Iris pigment epithelial cell (primary cell): ENCODE measurements at regions not wholly inside any gene's neighbourhood (a gene's known extent, or its start where the extent isn't known, plus 50 kb on each side); places are given as distances from the start of the nearest gene placed in this dataset.

Source experiments
- DNase-seq: peaks from one replicate; pipeline ENCODE4 v3.0.0-alpha.2; 2011; ENCODE audit warnings: low read depth

GRCh38 chr20:6492271-6493055 lies 275.0 kb upstream of the BMP2 start:
- DNase-seq, result peak; percentile 64

GRCh38 chr20:6490849-6491248 lies 276.6 kb upstream of the BMP2 start:
- no peak for DNase-seq

GRCh38 chr20:6489361-6490171 lies 277.9 kb upstream of the BMP2 start:
- no peak for DNase-seq

GRCh38 chr20:6485351-6485750 lies 282.1 kb upstream of the BMP2 start:
- DNase-seq, result no peak

GRCh38 chr20:6483727-6484126 lies 283.8 kb upstream of the BMP2 start:
- DNase-seq, result no peak

- no peak for DNase-seq
These were observed 285.0 kb upstream of the BMP2 start for GRCh38 chr20:6482486-6482885.

- no peak for DNase-seq
These were observed 286.9 kb upstream of the BMP2 start for GRCh38 chr20:6480328-6481200.

- peak; percentile 86 for DNase-seq
These were observed 294.3 kb upstream of the BMP2 start for GRCh38 chr20:6473197-6473596.

- no peak for DNase-seq
These were observed 295.6 kb upstream of the BMP2 start for GRCh38 chr20:6471871-6472270.

GRCh38 chr20:6471110-6471647 lies 296.3 kb upstream of the BMP2 start:
- DNase-seq, result no peak

- DNase-seq, result no peak
These were observed 297.8 kb upstream of the BMP2 start for GRCh38 chr20:6469695-6470094.

- DNase-seq, result no peak
These were observed 298.9 kb upstream of the BMP2 start for GRCh38 chr20:6468423-6469116.

GRCh38 chr20:6467562-6467961 lies 299.9 kb upstream of the BMP2 start:
- DNase-seq, result no peak

- peak; percentile 87 for DNase-seq
These were observed 301.2 kb upstream of the BMP2 start for GRCh38 chr20:6466075-6466810.

- no peak for DNase-seq
These were observed 316.6 kb upstream of the BMP2 start for GRCh38 chr20:6450841-6451240.

- no peak for DNase-seq
These were observed 317.6 kb upstream of the FERMT1 start for GRCh38 chr20:6440443-6440799.

- no peak for DNase-seq
These were observed 317.1 kb upstream of the FERMT1 start for GRCh38 chr20:6439737-6440442.

GRCh38 chr20:6434131-6434530 lies 311.3 kb upstream of the FERMT1 start:
- no peak for DNase-seq

- DNase-seq, result no peak
These were observed 307.6 kb upstream of the FERMT1 start for GRCh38 chr20:6430381-6430780.

- DNase-seq, result no peak
These were observed 303.6 kb upstream of the FERMT1 start for GRCh38 chr20:6426287-6426891.
